ENCODE measurements at regions not wholly inside any gene's neighbourhood (a gene's known extent, or its start where the extent isn't known, plus 50 kb on each side); places are given as distances from the start of the nearest gene placed in this dataset.

DNA sequence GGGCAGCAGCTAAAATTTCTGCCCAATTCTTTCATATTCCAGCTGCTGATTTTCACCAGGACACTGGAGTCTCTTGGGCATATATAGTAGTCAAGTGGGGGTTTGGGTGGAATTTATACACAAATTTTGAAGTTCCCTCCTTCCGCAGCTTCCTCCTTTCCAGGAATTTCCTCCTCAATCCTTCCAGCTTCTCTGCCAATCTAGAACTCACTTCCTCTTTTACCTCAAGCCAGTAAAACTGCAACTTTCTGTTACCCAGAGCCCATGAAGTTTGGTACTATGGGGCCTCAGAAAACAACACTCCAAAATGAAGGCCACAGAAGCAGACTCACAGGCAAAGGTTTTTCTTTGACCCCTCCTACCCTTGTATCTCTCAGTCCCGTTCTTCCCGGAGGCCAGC is 51.7 kb upstream of the G2E3 start:
- Histone ChIP-seq H3K27ac (ENCODE audit: low read depth in 1 of 2, low read length in 2 of 2) (no peak overlapping the region), H3K4me1 (ENCODE audit: control insufficient read depth in 1 of 2, insufficient read depth in 2 of 2, low read length in 2 of 2) (no peaks in the 10 kb centered on the region), H3K9me3 (ENCODE audit: control insufficient read depth, low read length) (no peaks in the 10 kb centered on the region), H3K27me3 (ENCODE audit: control insufficient read depth in 1 of 2, insufficient read depth in 2 of 2, low read length in 1 of 2) (no peaks in the 10 kb centered on the region), H3K4me3 (ENCODE audit: low read length in 2 of 2) (no peak overlapping the region), H3K36me3 (ENCODE audit: control insufficient read depth in 1 of 2, insufficient read depth in 2 of 2, low read length in 1 of 2) (no peaks in the 10 kb centered on the region)
- intact Hi-C loops (cut with DNase I) = no loop called here
- ATAC-seq (ENCODE audit: low FRiP score) = no peak
- DNase-seq = no peak
- 84 to 85% methylated on average over 3 of the region's 3 CpGs for WGBS, 2 donors

Data from aorta (tissue), 5 donors.